ENCODE measurements at regions not wholly inside any gene's neighbourhood (a gene's known extent, or its start where the extent isn't known, plus 50 kb on each side); places are given as distances from the start of the nearest gene placed in this dataset.
"Not testable (repeated sequence)": the region's sequence is repeated elsewhere in the genome, so short reads cannot be mapped to it uniquely, and the experiment has no call there.

DNA sequence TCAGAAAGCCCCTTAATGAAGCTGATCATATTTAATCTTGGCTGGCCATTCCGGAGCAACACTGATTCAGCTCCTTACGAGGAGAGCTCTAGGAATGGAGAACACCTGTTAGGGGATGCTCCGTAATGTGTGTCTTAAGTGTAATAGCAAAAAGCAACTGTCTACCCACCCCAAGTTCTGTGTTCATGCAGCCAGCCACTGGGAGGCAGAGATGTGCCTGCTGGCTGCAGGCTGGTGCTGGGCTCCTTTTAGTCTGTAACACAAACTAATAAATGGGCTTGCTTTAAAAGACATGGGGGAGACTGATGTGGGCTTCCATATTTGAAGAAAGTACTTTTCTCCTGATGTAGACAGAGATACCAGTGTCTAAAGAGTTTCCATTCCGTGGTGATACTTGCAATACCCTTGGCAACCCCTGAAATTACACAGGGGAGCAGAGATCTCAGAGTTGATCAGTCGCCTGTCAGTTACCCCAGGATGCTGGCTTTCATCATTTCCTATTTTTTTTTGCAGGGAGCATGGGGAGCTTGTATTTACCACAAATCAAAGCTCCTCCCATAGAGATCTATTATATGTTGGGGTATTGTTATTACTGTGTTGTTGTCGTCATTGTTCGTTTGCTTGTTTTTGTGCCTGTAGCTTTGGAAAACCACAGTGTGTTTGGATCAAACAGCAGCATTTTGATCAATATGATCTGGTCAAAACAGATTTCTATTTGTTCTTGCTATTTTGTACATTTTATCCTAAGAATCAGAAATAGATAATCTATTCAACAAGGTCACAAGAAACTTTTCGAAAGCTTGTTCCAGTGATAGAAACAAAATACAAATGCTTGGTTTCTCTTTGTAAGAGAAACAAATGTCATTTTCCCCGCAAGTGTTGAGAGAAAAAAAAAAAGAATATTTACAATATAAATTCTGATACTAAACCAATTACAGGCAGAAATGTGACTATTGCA, 65.8 kb downstream of the MTX3 start:
- DNase-seq: peak; percentile 18

DNA sequence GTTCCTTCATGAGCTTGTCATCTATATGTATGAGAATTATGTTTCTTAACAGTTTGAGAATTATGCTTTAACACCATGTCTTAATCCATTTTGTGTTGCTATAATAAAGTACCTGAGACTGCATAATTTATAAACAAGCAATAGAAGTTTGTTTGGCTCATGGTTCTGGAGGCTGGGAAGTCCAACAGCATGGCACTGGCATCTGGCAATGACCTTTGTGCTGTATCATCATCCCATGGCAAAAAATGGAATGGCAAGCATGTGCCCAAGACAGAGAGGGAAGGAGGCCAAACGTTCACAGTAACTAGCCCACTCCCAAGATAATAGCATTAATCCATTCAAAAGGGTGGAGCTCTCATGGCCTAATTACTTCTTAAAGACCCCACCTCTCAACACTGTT, 67.6 kb downstream of the MTX3 start:
- DNase-seq: no peak

DNA sequence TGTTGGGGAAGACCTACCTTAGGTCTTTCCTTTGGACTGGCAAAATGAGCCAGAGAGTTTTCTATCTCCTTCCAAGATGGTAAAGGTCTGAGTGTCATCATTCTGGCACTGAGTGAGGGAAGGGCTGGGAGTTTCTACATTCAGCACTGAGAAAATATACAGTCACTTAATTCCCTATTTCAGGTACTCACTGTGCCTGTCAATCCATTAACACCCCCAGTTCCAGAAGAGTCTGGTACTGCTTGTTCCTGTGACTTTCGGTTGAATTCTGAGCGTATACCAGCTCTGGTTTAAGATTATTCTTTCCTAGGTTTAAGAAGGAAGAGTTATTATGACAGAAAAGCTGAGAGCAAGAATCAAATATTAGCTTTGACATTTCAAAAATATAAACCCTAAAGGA, 68.4 kb downstream of the MTX3 start:
- DNase-seq: no peak

DNA sequence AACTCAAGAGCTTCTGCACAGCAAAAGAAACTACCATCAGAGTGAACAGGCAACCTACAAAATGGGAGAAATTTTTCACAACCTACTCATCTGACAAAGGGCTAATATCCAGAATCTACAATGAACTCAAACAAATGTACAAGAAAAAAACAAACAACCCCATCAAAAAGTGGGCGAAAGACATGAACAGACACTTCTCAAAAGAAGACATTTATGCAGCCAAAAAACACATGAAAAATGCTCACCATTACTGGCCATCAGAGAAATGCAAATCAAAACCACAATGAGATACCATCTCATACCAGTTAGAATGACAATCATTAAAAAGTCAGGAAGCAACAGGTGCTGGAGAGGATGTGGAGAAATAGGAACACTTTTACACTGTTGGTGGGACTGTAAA, 83.6 kb downstream of the MTX3 start:
- not testable (repeated sequence) for DNase-seq

DNA sequence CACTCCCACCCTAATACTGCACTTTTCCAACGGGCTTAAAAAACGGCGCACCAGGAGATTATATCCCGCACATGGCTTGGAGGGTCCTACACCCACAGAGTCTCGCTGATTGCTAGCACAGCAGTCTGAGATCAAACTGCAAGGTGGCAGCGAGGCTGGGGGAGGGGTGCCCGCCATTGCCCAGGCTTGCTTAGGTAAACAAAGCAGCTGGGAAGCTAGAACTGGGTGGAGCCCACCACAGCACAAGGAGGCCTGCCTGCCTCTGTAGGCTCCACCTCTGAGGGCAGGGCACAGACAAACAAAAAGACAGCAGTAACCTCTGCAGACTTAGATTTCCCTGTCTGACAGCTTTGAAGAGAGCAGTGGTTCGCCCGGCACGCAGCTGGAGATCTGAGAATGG, 88.5 kb downstream of the MTX3 start:
- DNase-seq: not testable (repeated sequence)

DNA sequence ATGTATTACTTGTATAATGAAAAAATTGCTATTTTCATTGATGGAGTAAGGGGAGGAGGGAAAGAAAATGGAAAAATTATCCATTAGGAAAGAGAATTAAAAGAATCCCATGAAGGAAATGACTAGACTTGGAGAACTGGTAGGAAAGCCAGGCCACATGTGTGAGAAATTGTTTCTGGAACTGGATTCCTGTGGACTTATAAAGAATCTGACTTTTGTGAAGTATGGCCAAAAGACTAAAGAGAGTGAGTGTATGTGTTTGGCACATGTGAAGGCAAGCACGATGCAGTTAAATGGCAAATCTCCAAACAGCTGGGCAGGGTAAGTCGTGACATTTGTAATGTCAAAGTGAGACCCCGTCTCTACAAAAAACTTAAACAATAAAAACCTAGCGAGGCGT, 89.4 kb downstream of the MTX3 start:
- DNase-seq: no peak

DNA sequence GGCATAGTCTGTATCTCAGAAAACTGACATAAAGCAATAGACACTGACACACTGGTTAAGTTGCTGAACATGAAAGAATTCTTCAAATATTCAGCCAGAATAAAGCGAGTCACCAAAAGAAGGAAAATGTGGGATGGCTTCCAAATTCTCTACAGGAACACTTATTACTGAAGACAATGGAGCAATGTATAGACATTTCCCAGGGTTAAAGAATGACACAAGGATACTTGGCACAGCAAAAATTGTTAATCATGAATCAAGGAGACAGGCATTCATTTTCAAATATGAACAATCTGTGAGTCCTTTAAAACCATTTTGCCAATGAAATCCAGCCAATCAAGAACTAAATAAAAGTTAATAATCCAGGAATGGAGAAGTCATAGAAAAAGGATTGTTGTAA, 92.5 kb downstream of the MTX3 start:
- no peak for DNase-seq

DNA sequence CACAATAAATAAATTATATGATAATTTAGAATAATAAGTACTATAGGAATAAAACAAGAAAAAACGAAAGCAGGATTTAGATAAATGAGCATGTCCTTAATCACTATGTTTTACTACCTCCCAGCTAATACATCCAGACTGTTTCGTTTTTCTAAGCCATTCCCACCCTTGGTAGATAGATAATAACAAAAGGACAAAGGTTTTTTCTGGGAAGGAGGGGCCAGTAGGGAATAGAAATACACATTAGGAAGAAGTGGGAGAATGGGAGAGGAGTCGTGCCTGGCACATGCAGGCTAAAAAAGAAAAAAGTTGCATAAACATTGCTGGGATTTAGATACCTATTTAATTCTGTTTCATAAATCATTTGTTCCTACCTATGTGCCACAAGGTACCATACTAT, 97.1 kb downstream of the MTX3 start:
- no peak for DNase-seq

DNA sequence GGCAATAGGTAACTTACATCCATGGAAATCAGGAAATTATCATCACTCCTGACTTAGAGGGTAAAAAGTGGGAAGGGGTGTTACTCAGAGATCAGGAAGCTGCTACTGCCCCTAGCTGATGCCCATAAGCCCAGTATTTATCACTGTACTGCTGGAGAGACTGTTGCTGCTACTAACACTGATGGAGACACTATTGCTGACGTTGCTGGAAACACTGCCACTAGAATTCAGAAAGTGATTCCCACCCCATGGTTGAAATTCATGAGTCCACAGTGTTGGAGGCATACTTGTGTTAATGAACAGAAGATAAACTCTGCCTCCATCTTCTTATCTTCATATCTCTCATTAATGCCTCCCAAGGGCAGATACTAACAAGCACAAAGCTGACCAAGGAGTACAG, 97.6 kb downstream of the MTX3 start:
- no peak for DNase-seq

DNA sequence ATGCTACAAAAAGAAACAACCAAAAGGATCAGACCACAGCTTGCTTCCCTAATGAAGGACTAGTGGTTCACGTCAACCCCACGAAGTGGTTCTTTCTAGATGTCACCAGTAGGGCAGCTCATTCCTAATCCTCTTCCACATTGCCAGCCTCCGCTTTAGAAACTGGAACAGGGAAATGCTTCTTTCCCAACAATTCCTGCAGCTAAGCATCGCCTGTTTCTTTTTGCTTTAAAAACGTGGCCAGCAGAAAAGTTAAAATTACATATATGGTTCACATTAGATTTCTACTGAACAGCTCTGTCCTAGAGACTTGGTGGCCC, 100.2 kb downstream of the MTX3 start:
- no peak for DNase-seq

DNA sequence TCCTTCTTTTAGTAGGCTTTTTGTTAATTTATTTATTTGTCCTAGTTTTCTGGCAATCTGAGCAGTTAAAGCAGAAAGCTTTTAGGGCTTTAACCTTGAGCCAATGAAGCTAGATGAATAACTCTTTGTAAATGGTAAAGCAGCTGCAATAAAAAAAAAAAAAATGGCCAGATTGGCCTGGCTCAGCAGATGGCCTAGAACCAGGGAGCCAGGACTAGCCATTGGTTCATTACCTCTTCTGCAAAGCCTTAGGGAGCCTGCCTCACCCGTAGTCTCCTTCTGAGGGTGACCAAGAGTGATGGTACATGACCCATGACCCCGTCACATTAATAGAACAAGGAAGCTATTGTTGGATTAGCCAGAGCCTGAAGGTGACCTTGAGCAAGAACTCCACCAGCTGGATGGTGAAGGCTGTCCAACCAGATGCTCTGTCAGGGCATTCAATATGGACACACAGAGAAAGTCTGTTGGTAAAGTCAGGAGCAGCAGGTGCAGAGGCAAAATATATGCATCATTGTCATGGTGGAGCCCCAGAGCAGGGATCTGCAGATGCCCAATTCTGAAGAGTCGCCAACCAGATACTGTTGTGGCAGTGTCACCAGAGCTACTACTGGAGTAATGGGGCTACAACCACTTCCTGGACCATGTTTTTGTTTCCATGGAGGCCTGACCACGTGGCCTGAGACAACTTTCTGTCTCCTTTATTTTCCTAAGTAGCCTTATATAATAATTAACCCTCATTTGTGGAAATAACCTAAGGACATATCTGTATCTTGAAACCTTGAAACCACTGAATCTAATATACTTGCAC, 100.7 kb downstream of the MTX3 start:
- no peak for DNase-seq

DNA sequence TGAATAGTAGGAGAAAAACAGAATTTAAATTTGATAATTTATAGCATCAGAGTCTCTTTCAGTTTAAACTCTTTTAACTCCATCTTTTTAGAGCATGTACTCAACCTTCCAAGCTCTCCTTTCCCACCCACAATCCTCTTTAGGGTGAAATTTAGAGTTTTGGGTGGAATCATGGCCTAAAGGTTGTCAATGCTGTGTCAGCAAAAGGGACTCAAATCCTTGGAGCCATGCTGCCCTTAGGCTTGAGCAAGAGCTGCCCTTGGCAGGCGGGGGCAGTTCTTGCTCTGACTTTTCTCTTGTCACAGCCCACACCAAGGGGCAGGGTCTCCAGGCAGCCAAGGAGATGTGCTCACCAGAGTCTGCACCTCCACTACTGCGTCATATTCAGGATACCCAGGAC, 102.4 kb downstream of the MTX3 start:
- no peak for DNase-seq

DNA sequence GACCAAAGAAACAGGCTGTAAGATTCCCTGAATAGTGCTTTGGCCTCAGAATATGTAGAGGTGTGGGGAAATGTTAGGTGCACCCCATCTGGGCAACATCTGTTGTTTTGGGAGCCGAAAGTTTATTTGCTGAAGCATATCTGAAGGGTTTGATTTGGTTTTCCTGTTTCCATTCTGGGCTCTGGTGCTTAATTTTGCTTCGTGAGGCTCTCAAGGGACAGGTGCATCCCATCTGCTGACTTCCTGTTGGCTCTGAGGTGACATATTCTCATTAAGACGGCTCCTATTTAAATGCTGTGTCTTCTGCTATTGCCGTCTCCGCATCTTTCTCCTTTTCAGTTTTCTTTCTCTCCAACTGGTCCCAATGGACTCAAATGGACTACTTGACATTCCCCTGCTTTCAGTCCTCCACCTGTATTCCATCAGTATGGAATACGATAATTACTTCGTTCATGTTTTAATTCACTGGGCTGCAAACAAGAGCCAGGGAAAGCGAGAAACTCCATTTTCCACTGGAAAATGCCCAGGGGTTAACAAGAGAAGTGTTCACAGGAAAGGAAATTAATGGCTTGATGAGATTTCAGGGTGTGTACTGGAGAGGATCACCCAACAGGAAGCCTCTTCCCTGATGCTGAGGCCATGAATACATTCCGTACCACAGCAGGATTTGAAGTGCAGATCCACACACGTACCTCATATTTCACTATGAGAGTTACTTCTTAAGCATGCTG, 104.0 kb downstream of the MTX3 start:
- DNase-seq: no peak

DNA sequence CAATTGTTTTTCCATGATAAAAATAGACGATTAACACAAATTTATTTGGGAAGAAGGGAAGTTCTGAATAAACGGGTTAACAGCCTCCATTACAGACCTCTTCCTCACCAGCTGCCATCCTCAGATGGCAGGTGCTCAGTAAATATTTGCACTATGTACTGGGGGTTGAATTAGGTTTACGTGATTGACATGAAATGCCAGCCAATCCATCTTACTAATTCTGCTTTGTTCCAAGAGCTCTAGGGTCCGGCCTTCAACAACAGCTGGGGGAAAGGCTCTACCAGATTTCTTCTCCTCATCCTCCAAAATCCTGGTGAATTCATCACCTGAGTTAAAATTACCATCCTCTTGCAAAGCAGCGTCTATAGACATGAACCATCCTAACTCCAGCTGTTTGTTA, 104.6 kb downstream of the MTX3 start:
- DNase-seq: no peak

DNA sequence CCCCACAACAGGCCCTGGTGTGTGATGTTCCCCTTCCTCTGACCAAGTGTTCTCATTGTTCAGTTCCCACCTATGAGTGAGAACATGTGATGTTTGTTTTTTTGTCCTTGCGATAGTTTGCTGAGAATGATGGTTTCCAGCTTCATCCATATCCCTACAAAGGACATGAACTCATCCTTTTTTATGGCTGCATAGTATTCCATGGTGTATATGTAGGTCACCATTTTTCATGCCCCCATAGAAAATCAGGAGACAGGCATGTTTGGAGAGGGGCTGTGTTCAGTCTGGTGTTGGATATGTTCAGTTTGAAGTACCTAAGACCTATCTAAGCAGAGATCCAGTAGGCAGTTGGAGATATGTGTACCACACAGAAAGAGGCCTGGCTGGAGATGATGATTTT, 111.2 kb downstream of the MTX3 start:
- DNase-seq: not testable (repeated sequence)

DNA sequence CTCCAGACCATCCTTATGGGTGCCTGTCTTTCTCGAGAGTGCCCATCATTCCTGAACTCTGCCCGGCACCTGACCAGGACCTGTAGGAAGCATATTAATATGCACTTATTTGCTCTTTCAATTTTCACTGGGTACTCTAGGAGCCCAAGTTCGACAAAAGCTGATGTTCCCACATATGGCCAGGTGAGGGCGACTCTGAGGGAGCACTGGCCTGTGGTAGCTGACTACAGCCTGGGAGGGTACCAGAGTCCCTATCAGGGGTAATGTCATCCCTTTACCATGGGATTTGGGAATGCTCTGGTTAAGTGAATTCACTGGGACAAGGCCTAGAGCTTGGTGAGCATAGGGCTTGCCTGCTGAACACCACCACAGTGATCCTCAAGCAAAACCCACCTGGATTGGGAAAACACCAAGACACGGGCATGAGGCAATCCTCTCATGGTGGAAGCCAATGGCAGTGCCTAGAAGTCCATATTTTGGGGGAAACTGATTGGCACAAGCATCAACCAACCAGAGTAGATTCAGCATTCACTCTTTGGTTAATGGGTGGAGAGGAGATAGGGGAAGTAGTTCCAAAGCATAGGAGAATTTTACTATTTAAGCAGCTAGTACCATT, 112.2 kb downstream of the MTX3 start:
- DNase-seq: peak; percentile 26

DNA sequence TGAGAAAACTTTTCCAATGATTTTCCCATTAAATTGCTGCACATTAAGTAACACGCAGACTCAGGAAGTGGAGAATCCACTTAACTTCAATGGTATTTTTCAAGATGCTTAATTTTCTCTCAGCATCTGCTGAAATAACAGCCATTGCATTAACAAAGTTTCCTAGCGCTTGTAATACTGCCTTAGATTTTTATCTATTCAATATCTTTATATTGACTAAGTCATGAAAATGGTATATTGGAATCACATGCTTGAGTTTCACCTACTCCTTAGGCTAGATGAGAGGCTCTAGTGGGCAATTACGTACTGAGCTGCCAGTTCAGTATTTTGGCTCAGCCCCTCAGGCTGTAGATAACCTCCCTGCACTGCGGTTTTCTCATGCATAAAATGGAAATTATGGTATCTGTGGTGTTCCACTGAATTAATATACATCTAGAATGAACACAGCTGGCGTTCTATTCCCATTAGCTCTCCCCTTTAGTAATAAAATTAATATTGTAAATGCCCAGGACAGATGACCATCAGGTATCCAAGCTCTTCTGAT, 112.9 kb downstream of the MTX3 start:
- no peak for DNase-seq

DNA sequence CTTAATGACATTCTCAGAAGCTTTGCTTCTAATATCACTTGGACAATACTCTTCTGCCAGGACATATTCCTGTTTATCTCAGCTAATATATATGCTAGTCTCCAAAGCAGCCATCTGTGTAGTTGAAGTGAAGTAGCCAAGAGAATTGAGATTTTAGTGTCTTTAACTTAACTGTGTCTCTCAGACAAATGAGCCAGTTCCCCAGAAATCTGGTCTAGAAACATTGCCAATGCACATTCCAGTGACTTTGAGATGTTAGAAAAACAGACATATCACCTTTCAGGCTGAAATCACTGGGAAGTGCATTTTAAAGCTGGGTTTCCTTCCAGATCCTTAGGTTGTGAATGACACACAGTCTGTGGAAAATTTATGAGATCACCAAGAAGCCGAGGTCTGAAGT, 114.6 kb downstream of the MTX3 start:
- no peak for DNase-seq

DNA sequence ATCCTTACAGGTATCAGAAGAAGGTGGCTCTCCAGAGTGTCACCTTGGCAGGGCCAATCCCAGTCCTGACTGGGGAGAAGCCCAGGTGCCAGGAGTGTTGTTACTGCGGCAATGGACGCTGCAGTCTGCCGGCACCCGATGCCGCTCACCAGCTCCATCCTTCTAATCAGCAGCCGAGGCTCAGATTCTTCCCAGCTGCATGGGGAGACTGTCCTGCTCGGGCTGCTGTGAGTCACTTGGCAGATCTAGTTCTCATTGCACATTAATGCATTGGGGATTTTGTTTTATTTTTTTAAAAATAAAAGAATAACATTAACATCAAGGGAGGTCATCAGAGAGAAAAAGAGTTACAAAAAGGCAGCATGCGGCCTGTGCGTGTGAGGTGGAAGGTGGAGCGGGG, 115.8 kb downstream of the MTX3 start:
- DNase-seq: no peak

DNA sequence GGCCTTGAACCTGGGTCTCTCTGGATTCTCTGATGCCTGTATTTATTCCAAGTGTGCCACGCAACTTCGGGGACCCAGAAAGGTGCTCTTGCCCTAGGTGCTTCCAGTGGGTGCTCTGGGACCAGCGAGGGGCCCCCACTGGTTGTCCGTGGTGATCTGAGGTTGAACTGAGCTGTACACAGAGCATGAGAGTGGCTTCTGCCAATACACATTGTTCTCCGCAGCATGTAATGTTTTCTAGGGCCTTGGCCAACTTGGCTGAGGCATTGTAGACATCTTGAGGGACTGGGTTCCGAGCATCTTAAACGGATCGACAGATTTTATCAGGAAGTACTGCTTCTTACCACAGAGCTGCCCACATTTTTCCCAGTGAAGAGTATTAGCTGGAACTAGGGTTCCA, 117.9 kb downstream of the MTX3 start:
- no peak for DNase-seq

DNA sequence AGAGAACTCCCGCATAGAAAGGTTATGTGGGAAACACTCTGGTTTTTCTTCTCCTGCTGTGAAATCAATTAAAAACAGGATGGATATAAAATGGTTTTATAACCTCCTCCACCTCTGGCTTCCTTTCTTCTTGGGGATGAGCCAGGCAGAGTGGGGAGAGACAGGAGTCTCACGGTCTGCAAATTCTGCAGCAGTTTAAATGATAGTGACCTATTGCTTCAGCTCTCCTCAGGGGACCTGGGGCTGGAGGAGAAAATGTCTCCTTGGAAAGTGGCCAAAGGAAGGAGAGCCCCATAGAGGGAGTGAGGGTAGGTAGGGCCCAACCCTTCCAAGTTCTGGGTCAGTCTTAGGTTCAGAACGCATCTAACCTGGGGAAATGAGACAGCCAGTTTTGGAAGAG, 118.8 kb downstream of the MTX3 start:
- no peak for DNase-seq

DNA sequence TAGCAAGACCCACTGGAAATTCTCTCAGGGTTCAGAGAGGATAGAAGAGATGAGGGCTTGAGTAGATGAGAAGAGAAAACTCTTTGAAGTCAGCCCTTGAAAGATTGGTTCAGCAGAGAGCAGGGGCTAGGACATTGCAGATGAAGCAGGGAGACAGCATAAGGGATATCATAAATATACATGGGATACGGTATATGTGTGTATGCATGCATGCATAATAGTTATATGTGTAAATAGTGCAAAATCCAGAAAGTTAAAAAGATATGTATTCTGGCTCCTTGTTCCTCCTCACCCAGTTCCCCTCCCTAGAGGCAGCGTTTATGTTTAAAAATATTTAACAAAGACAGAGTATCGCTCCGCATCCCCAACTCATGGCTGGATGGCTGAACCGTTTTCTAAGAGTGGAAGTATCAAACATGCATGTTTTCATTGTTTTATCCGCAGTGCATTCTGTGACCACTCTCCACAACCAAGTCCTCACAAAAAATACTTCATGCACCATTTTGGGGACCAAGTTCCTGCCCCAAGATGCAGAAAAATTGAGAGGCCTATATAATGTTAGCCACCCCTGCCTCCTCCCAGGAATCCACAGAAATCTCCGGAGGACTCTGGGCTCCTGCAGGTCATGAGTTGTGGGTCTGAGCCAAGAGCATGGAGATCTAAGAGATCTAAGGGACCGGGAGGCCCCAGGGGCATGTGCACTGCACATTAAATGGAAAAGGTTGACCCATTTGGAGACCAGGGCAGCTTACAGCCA, 119.5 kb downstream of the MTX3 start:
- no peak for DNase-seq

Measured in EL (cell line).